ENCODE measurements at regions not wholly inside any gene's neighbourhood (a gene's known extent, or its start where the extent isn't known, plus 50 kb on each side); places are given as distances from the start of the nearest gene placed in this dataset.

DNA sequence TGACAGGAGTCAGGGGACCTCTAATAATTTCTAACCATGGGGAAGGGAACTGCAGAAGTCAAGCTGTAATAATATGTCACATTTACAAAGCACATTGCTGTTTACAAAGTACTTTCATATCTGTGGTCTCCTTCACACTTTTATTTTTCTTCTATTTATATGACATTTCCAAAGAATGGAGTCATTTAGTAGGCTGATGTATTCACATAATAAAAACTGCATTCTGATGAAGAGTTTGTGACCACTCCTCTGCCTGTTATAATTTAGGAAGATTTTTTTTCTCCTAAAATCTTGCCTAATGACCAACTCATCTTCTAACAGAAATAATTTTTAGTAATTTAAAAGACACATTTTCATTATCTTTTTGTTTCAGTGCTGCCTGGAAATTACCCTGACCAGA, 272.2 kb upstream of the VEPH1 start:
- TF ChIP-seq, protein P1, sequence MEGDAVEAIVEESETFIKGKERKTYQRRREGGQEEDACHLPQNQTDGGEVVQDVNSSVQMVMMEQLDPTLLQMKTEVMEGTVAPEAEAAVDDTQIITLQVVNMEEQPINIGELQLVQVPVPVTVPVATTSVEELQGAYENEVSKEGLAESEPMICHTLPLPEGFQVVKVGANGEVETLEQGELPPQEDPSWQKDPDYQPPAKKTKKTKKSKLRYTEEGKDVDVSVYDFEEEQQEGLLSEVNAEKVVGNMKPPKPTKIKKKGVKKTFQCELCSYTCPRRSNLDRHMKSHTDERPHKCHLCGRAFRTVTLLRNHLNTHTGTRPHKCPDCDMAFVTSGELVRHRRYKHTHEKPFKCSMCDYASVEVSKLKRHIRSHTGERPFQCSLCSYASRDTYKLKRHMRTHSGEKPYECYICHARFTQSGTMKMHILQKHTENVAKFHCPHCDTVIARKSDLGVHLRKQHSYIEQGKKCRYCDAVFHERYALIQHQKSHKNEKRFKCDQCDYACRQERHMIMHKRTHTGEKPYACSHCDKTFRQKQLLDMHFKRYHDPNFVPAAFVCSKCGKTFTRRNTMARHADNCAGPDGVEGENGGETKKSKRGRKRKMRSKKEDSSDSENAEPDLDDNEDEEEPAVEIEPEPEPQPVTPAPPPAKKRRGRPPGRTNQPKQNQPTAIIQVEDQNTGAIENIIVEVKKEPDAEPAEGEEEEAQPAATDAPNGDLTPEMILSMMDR (IDR thresholded peaks at IDR 0.05) = no peak
- no peak for TF ChIP-seq POLR2AphosphoS5 (IDR thresholded peaks at IDR 0.05)

All from upper lobe of left lung (tissue), 4 donors.